ENCODE measurements at regions not wholly inside any gene's neighbourhood (a gene's known extent, or its start where the extent isn't known, plus 50 kb on each side); places are given as distances from the start of the nearest gene placed in this dataset.
"Not testable (repeated sequence)": the region's sequence is repeated elsewhere in the genome, so short reads cannot be mapped to it uniquely, and the experiment has no call there.

DNA sequence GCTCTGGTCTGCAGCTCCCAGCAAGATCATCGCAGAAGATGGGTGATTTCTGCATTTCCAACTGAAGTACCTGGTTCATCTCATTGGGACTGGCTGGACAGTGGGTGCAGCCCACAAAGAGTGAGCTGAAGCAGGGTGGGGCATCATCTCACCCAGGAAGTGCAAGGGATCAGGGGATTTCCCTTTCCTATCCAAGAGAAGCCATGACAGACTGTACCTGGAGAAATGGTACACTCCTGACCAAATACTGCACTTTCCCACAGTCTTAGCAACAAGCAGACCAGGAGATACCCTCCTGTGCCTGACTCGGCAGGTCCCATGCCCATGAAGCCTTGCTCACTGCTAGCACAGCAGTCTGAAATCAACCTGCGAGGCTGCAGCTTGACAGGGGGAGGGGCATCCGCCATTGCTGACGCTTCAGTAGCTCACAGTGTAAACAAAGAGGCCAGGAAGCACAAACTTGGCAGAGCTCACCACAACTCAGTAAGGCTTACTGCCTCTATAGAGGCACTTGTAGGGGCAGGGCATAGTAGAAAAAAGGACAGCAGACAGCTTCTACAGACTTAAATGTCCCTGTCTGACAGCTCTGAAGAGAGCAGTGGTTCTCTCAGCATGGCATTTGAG lies 60.5 kb downstream of the AREG start:
- H3K4me1 ChIP-seq; H3K27ac ChIP-seq (replicated peaks); intact Hi-C loops (cut with micrococcal nuclease); DNase-seq; H3K27me3 ChIP-seq (ENCODE audit: low read depth); H3K36me3 ChIP-seq; H3K4me3 ChIP-seq: not testable (repeated sequence)
- H3K9me3 ChIP-seq (replicated peaks), result peaks cover 18% of the 10 kb centered on the region

DNA sequence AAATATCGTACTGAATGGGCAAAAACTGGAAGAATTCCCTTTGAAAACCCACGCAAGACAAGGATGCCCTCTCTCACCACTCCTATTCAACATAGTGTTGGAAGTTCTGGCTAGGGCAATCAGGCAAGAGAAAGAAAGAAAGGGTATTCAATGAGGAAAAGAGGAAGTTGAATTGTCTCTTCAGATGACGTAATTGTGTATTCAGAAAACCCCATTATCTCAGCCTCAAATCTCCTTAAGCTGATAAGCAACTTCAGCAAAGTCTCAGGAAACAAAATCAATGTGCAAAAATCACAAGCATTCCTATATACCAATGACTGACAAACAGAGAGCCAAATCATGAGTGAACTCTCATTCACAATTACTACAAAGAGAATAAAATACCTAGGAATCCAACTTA lies 64.4 kb downstream of the AREG start:
- intact Hi-C loops (cut with micrococcal nuclease); DNase-seq; H3K36me3 ChIP-seq; H3K4me3 ChIP-seq; H3K27me3 ChIP-seq (ENCODE audit: low read depth); H3K27ac ChIP-seq (replicated peaks); H3K4me1 ChIP-seq: not testable (repeated sequence)
- peaks cover 18% of the 10 kb centered on the region for H3K9me3 ChIP-seq (replicated peaks)

DNA sequence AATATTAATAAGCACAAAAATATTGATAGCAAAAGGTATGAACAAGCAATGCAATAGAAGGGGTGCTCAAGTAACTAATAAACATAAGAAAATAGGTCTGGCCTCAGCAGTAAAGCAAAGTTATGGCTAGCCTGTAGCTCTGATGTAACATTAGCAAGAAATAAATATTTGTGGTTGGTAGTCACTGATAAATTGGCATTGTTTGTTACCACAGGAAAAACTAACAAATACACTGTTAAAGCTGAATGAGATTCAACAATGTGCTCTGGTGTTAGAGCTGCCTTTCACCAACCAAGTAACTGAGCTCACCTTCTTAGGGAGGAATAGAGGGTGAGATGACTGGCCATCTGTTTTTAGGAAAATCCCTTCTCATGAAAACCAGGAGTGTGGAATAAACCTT lies 71.4 kb downstream of the AREG start:
- TF ChIP-seq, protein P1, sequence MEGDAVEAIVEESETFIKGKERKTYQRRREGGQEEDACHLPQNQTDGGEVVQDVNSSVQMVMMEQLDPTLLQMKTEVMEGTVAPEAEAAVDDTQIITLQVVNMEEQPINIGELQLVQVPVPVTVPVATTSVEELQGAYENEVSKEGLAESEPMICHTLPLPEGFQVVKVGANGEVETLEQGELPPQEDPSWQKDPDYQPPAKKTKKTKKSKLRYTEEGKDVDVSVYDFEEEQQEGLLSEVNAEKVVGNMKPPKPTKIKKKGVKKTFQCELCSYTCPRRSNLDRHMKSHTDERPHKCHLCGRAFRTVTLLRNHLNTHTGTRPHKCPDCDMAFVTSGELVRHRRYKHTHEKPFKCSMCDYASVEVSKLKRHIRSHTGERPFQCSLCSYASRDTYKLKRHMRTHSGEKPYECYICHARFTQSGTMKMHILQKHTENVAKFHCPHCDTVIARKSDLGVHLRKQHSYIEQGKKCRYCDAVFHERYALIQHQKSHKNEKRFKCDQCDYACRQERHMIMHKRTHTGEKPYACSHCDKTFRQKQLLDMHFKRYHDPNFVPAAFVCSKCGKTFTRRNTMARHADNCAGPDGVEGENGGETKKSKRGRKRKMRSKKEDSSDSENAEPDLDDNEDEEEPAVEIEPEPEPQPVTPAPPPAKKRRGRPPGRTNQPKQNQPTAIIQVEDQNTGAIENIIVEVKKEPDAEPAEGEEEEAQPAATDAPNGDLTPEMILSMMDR (IDR thresholded peaks at IDR 0.05; ENCODE audit: borderline replicate concordance), result no peak
- Histone ChIP-seq H3K36me3 (no peaks in the 10 kb centered on the region), H3K9me3 (replicated peaks) (no peaks in the 10 kb centered on the region), H3K4me1 (no peaks in the 10 kb centered on the region), H3K4me3 (no peak overlapping the region), H3K27me3 (ENCODE audit: low read depth) (no peaks in the 10 kb centered on the region), H3K27ac (replicated peaks) (no peak overlapping the region)
- intact Hi-C loops (cut with micrococcal nuclease), result no loop called here
- no peak for DNase-seq

DNA sequence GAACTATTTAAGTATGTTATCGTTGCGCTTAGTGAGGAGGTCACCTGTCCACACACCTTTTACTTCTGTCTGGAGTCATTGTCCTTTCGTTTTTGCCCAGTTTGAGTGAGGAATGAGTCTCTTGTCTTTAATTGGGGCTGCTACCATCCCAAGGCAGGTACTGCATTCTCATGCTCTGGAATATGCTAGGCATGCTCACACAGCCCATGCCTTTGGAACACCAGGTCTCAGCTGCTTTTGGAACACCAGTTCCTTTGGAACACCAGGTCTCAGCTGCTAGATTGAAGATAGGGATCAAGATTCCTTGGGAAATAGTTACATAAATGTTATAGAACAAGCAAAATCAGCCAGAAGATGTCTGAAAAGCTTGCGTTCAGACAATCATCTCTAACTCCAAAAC lies 73.1 kb downstream of the AREG start:
- Histone ChIP-seq H3K27ac (replicated peaks) (no peak overlapping the region), H3K27me3 (ENCODE audit: low read depth) (no peaks in the 10 kb centered on the region), H3K4me3 (no peak overlapping the region), H3K4me1 (no peaks in the 10 kb centered on the region), H3K36me3 (no peaks in the 10 kb centered on the region), H3K9me3 (replicated peaks) (no peaks in the 10 kb centered on the region)
- TF ChIP-seq, protein P1 (IDR thresholded peaks at IDR 0.05; ENCODE audit: borderline replicate concordance), result no peak
- DNase-seq, result no peak
- intact Hi-C loops (cut with micrococcal nuclease), result no loop called here

DNA sequence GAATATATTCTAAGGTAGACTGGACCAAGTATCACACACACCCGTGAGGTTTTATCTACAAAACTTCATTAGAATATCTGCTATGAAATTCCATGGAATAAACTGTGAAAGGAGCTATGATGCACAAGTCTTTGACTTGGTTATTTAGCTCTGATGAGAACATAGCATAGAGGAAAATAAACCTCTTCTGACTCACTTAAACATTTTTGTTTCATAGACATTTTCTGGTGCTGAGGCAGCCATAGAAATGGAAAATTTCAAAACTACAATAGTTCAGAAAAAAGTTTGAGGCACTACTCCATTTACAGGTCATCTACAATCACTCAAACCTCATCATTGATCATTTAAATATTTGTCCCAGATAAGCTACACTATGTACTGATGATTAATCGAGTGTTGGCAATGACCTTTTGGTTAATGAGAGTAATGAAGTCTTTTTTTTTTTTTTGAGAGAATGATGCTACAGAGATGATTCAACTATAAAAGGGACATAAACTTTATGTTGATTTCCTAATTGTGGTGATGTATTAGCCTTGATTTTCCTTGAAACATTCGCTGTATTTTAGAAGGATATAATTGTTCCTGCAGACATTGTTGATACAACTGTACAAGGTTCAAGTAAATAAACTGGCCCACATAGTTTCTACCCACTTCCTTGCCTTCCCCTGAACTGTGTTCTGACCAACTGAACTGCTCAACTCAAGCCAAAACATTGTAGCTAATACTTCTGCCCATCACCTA lies 77.5 kb downstream of the AREG start:
- H3K27ac ChIP-seq (replicated peaks), result no peak overlapping the region
- H3K4me1 ChIP-seq, result no peaks in the 10 kb centered on the region
- H3K27me3 ChIP-seq (ENCODE audit: low read depth), result no peaks in the 10 kb centered on the region
- no peaks in the 10 kb centered on the region for H3K9me3 ChIP-seq (replicated peaks)
- H3K4me3 ChIP-seq, result no peak overlapping the region
- intact Hi-C loops (cut with micrococcal nuclease), result no loop called here
- DNase-seq, result no peak
- no peaks in the 10 kb centered on the region for H3K36me3 ChIP-seq
- TF ChIP-seq, protein P1 (IDR thresholded peaks at IDR 0.05; ENCODE audit: borderline replicate concordance), result no peak

DNA sequence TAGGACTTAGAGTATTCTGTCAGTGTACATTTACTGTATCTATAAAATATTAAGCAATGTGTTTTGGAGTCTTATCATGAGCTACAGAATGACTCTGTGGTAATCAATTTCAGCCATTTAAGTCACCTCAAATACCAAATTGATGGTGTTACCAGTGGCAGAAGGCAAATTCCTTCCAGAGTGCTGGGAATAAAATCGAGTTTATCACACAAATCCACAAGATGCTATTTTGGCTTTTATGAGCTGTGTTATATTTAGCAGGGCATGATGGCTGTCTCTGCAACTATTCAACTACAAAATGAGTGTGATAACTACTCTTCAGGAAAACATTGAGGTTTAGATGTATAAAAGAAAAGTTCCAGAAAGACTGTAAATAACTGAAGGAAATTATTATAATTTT lies 78.2 kb downstream of the AREG start:
- no peak for DNase-seq
- intact Hi-C loops (cut with micrococcal nuclease), result no loop called here
- TF ChIP-seq, protein P1 (IDR thresholded peaks at IDR 0.05; ENCODE audit: borderline replicate concordance), result no peak
- H3K4me3 ChIP-seq, result no peak overlapping the region
- H3K27ac ChIP-seq (replicated peaks), result no peak overlapping the region
- no peaks in the 10 kb centered on the region for H3K9me3 ChIP-seq (replicated peaks)
- no peaks in the 10 kb centered on the region for H3K36me3 ChIP-seq
- H3K4me1 ChIP-seq, result no peaks in the 10 kb centered on the region
- no peaks in the 10 kb centered on the region for H3K27me3 ChIP-seq (ENCODE audit: low read depth)
